GM13976 (cell line): ENCODE measurements at regions not wholly inside any gene's neighbourhood (a gene's known extent, or its start where the extent isn't known, plus 50 kb on each side); places are given as distances from the start of the nearest gene placed in this dataset.

Source experiments
- DNase-seq: peaks from one replicate; pipeline ENCODE4 v3.0.0; 2012; ENCODE audit warnings: low spot score
- CTCF ChIP-seq: IDR thresholded peaks from 2 replicates; pipeline ENCODE4 v1.5.1; 2012; ENCODE audit warnings: borderline replicate concordance, mild to moderate bottlenecking; ENCODE audit not compliant: insufficient read depth; ENCODE audit errors: extremely low read depth, missing control alignments, control extremely low read depth
- in situ Hi-C: fragments of 300-500 bp; cut with MboI; formaldehyde crosslinking; loops from one replicate; pipeline ENCODE4 v1.12.0; 2022; ENCODE audit warnings: low sequenced_read_pairs, mixed read lengths, inconsistent platforms; ENCODE audit not compliant: unreplicated experiment

GRCh38 chr7:80357530-80357929 lies 154.3 kb downstream of the GNAT3 start:
- TF ChIP-seq CTCF = no peak
- in situ Hi-C loops = no loop called here
- DNase-seq = no peak

GRCh38 chr7:80350430-80350829 lies 161.4 kb downstream of the GNAT3 start:
- in situ Hi-C loops = no loop called here
- no peak for TF ChIP-seq CTCF

GRCh38 chr7:80348223-80348622 lies 163.6 kb downstream of the GNAT3 start:
- DNase-seq = no peak
- in situ Hi-C loops = no loop called here
- no peak for TF ChIP-seq CTCF

More at GRCh38 chr7:80350430-80350829, 161.4 kb downstream of the GNAT3 start:
- DNase-seq = no peak

- in situ Hi-C loops = no loop called here
- DNase-seq = no peak
- no peak for TF ChIP-seq CTCF
Measured at GRCh38 chr7:80347173-80347572, 164.7 kb downstream of the GNAT3 start.

GRCh38 chr7:80346704-80347103 lies 165.2 kb downstream of the GNAT3 start:
- in situ Hi-C loops = no loop called here
- TF ChIP-seq CTCF = no peak
- no peak for DNase-seq

GRCh38 chr7:80335511-80336231 lies 176.2 kb downstream of the GNAT3 start:
- no peak for DNase-seq
- in situ Hi-C loops = no loop called here
- TF ChIP-seq CTCF = no peak
